IMR-90 (cell line): ENCODE measurements at regions not wholly inside any gene's neighbourhood (a gene's known extent, or its start where the extent isn't known, plus 50 kb on each side); places are given as distances from the start of the nearest gene placed in this dataset.

ENCODE experiments used
- ATAC-seq: fragments of 200-7000 bp; cut with Tn5 transposase; 2 replicates; pipeline ENCODE4 v1.9.1; 2020; ENCODE audit warnings: low read depth, mild to moderate bottlenecking, moderate library complexity
- BruUV-seq: library from RNA; stranded (reverse); fragments of 400-500 nt; replicated peaks from 2 replicates; lab custom pipeline; 2021; lab: Mats Ljungman, UMichigan
- CTCF ChIA-PET: fragments of 300-600 bp; formaldehyde crosslinking; extraction: SDS; loops from one replicate; lab custom pipeline; 2021; ENCODE audit warnings: antibody characterized with exemption; lab: Yijun Ruan, JAX
- POLR2A ChIA-PET: fragments of 300-600 bp; sonication (Branson Sonifier 250); formaldehyde crosslinking; loops from one replicate; lab custom pipeline; 2022; ENCODE audit warnings: antibody characterized with exemption; ENCODE audit not compliant: unreplicated experiment; lab: Charles Lee
- DNase-seq: peaks from one replicate; pipeline ENCODE4 v3.0.0; 2013
- H2AFZ ChIP-seq: replicated peaks from 2 replicates; pipeline ENCODE3; 2013; ENCODE audit warnings: low read length, mild to moderate bottlenecking; ENCODE audit not compliant: poor library complexity
- H2AK5ac ChIP-seq: 2 replicates; pipeline ENCODE4 v1.6.1; 2013; ENCODE audit warnings: low read depth, low read length, inconsistent platforms
- H2AK9ac ChIP-seq: replicated peaks from 2 replicates; pipeline ENCODE3; 2013; ENCODE audit warnings: mild to moderate bottlenecking, low read depth, low read length, moderate library complexity; ENCODE audit not compliant: poor library complexity
- H2BK120ac ChIP-seq: 2 replicates; pipeline ENCODE4 v1.6.1; 2013; ENCODE audit warnings: low read depth, low read length, inconsistent platforms
- H2BK15ac ChIP-seq: 3 replicates; pipeline ENCODE4 v1.6.1; 2013; ENCODE audit warnings: low read depth, low read length, inconsistent platforms
- H2BK20ac ChIP-seq: 2 replicates; pipeline ENCODE4 v1.6.1; 2013; ENCODE audit warnings: low read depth, mild to moderate bottlenecking, inconsistent platforms, low read length, moderate library complexity
- H2BK5ac ChIP-seq: 2 replicates; pipeline ENCODE4 v1.6.1; 2013; ENCODE audit warnings: mild to moderate bottlenecking, low read depth, low read length, inconsistent platforms; ENCODE audit not compliant: poor library complexity, severe bottlenecking
- H3K14ac ChIP-seq: replicated peaks from 2 replicates; pipeline ENCODE4 v1.6.1; 2013; ENCODE audit warnings: low read depth, low read length, inconsistent platforms
- H3K18ac ChIP-seq: 2 replicates; pipeline ENCODE4 v1.6.1; 2013; ENCODE audit warnings: low read depth, low read length, control low read depth
- H3K23ac ChIP-seq: 2 replicates; pipeline ENCODE4 v1.6.1; 2013; ENCODE audit warnings: low read depth, low read length, inconsistent platforms
- H3K27ac ChIP-seq: 2 replicates; pipeline ENCODE4 v1.5.1; 2013; ENCODE audit warnings: mild to moderate bottlenecking, control low read depth, low read length; ENCODE audit not compliant: insufficient read depth
- H3K27me3 ChIP-seq: 2 replicates; pipeline ENCODE4 v1.6.1; 2013; ENCODE audit warnings: low read length; ENCODE audit not compliant: control insufficient read depth, insufficient read depth
- H3K36me3 ChIP-seq: 2 replicates; pipeline ENCODE4 v1.6.1; 2013; ENCODE audit warnings: low read length, mixed read lengths; ENCODE audit not compliant: control insufficient read depth, insufficient read depth
- H3K4ac ChIP-seq: 2 replicates; pipeline ENCODE4 v1.6.1; 2013; ENCODE audit warnings: low read depth, low read length, inconsistent platforms
- H3K4me1 ChIP-seq: 2 replicates; pipeline ENCODE4 v1.6.1; 2013; ENCODE audit warnings: low read length, mixed read lengths; ENCODE audit not compliant: control insufficient read depth, insufficient read depth
- H3K4me2 ChIP-seq: 2 replicates; pipeline ENCODE4 v1.6.1; 2013; ENCODE audit warnings: low read depth, mild to moderate bottlenecking, control low read depth, low read length, moderate library complexity
- H3K4me3 ChIP-seq: 2 replicates; pipeline ENCODE4 v1.5.1; 2013; ENCODE audit warnings: low read depth, mild to moderate bottlenecking, control low read depth, low read length, moderate library complexity; ENCODE audit not compliant: insufficient read depth
- H3K56ac ChIP-seq: 2 replicates; pipeline ENCODE4 v1.6.1; 2013; ENCODE audit warnings: low read length, inconsistent platforms; ENCODE audit not compliant: insufficient read depth; ENCODE audit errors: extremely low read depth
- H3K79me1 ChIP-seq, 2 experiments: 2 replicates each; pipeline ENCODE4 v1.6.1; 2013; ENCODE audit warnings: low read length in 2 of 2, inconsistent platforms in 1 of 2, low read depth in 1 of 2
- H3K9ac ChIP-seq: 2 replicates; pipeline ENCODE4 v1.6.1; 2013; ENCODE audit warnings: low read depth, low read length, control low read depth
- H3K9me1 ChIP-seq: 2 replicates; pipeline ENCODE4 v1.6.1; 2013; ENCODE audit warnings: low read length, inconsistent platforms; ENCODE audit not compliant: insufficient read depth
- H3K9me3 ChIP-seq: 2 replicates; pipeline ENCODE4 v1.6.1; 2013; ENCODE audit warnings: low read length; ENCODE audit not compliant: control insufficient read depth, insufficient read depth
- H4K20me1 ChIP-seq: 2 replicates; pipeline ENCODE4 v1.6.1; 2013; ENCODE audit warnings: low read length, inconsistent platforms; ENCODE audit not compliant: insufficient read depth
- H4K5ac ChIP-seq: 2 replicates; pipeline ENCODE4 v1.6.1; 2013; ENCODE audit warnings: mild to moderate bottlenecking, low read depth, low read length, control low read depth
- H4K8ac ChIP-seq, 2 experiments: 2 replicates each; pipeline ENCODE4 v1.6.1; 2013; ENCODE audit warnings: low read depth in 2 of 2, low read length in 2 of 2, control low read depth in 1 of 2, inconsistent platforms in 1 of 2
- H4K91ac ChIP-seq: 2 replicates; pipeline ENCODE4 v1.6.1; 2013; ENCODE audit warnings: low read depth, low read length, inconsistent platforms; ENCODE audit not compliant: insufficient read depth
- BHLHE40 ChIP-seq: fragments of 150-350 bp; IDR thresholded peaks from 2 replicates; pipeline ENCODE4 v1.6.1; 2016; ENCODE audit warnings: mild to moderate bottlenecking, low read depth, low read length
- CEBPB ChIP-seq: IDR thresholded peaks from 2 replicates; pipeline ENCODE4 v1.6.1; 2012; ENCODE audit warnings: low read depth, low read length, improper control_type of control experiment
- CHD1 ChIP-seq: IDR thresholded peaks from 2 replicates; pipeline ENCODE4 v1.6.1; 2012; ENCODE audit warnings: low read depth, low read length, improper control_type of control experiment
- CTCF ChIP-seq: conservative IDR thresholded peaks from 2 replicates; pipeline ENCODE4 v1.5.1; 2012; ENCODE audit warnings: mild to moderate bottlenecking, low read depth, low read length, improper control_type of control experiment
- ELK1 ChIP-seq: fragments of 150-350 bp; IDR thresholded peaks from 2 replicates; pipeline ENCODE4 v1.6.1; 2016; ENCODE audit warnings: low read depth, mild to moderate bottlenecking, low read length, moderate library complexity, borderline replicate concordance
- FOS ChIP-seq: fragments of 150-350 bp; IDR thresholded peaks from 2 replicates; pipeline ENCODE4 v1.6.1; 2016; ENCODE audit warnings: low read depth, low read length
- MAZ ChIP-seq: IDR thresholded peaks from 2 replicates; pipeline ENCODE4 v1.6.1; 2012; ENCODE audit warnings: low read depth, mild to moderate bottlenecking, low read length, improper control_type of control experiment, moderate library complexity, borderline replicate concordance
- MXI1 ChIP-seq: IDR thresholded peaks from 2 replicates; pipeline ENCODE4 v1.6.1; 2012; ENCODE audit warnings: low read depth, mild to moderate bottlenecking, low read length, moderate library complexity, borderline replicate concordance
- NFE2L2 ChIP-seq: fragments of 150-350 bp; IDR thresholded peaks from 2 replicates; pipeline ENCODE4 v1.6.1; 2016; ENCODE audit warnings: low read depth, mild to moderate bottlenecking, low read length
- POLR2A ChIP-seq: IDR thresholded peaks from 2 replicates; pipeline ENCODE4 v1.6.1; 2012; ENCODE audit warnings: mild to moderate bottlenecking, low read depth, low read length
- RAD21 ChIP-seq: IDR thresholded peaks from 2 replicates; pipeline ENCODE4 v1.6.1; 2012; ENCODE audit warnings: low read length, improper control_type of control experiment
- RFX5 ChIP-seq: IDR thresholded peaks from 2 replicates; pipeline ENCODE4 v1.8.0; 2012; ENCODE audit warnings: low read depth, mild to moderate bottlenecking, low read length, moderate library complexity
- SMC3 ChIP-seq: fragments of 150-350 bp; IDR thresholded peaks from 2 replicates; pipeline ENCODE4 v1.6.1; 2016; ENCODE audit warnings: low read depth, mild to moderate bottlenecking, antibody characterized with exemption, low read length, moderate library complexity
- USF2 ChIP-seq: fragments of 150-350 bp; IDR thresholded peaks from 2 replicates; pipeline ENCODE4 v1.6.1; 2017; ENCODE audit warnings: mild to moderate bottlenecking, antibody characterized with exemption, low read length, low read depth
- WGBS, 2 experiments: methylation state at CpG; one replicate each; pipeline versions ENCODE4 v1.1.5 to v1.1.7; 2013; ENCODE audit warnings: missing lambda C conversion rate in 2 of 2; ENCODE audit not compliant: insufficient read length in 1 of 2; ENCODE audit errors: extremely low coverage in 2 of 2; 5-methylcytosine and 5-hydroxymethylcytosine counted together
- dilution Hi-C: fragments of 300-500 bp; cut with HindIII; formaldehyde crosslinking; loops from one replicate; pipeline ENCODE4 v1.14.3; 2018; ENCODE audit warnings: low sequenced_read_pairs; ENCODE audit not compliant: unreplicated experiment
- in situ Hi-C: fragments of 300-500 bp; cut with MboI; formaldehyde crosslinking; loops from 3 replicates; pipeline ENCODE4 v1.14.3; 2019; ENCODE audit warnings: low sequenced_read_pairs, inconsistent platforms, mixed read lengths
- intact Hi-C: fragments of 100-400 bp; cut with micrococcal nuclease; formaldehyde crosslinking; loops from 2 replicates; pipeline ENCODE4 v1.10.0; 2022

- Histone ChIP-seq H3K14ac (no peak overlapping the region), H3K56ac (no peak overlapping the region), H2AK9ac (no peak overlapping the region), H3K9ac (no peak overlapping the region), H4K8ac (no peak overlapping the region), H3K27ac (no peak overlapping the region), H2BK5ac (no peak overlapping the region), H3K79me1 (no peaks in the 10 kb centered on the region), H2BK20ac (no peak overlapping the region), H3K4me3 (no peak overlapping the region), H3K4ac (no peak overlapping the region), H3K9me1 (no peaks in the 10 kb centered on the region), H4K91ac (no peak overlapping the region), H2BK120ac (no peak overlapping the region), H3K36me3 (no peaks in the 10 kb centered on the region), H3K23ac (no peak overlapping the region), H4K20me1 (no peaks in the 10 kb centered on the region), H3K4me2 (no peak overlapping the region), H3K18ac (no peak overlapping the region), H3K9me3 (no peaks in the 10 kb centered on the region), H2BK15ac (no peak overlapping the region), H4K5ac (no peak overlapping the region), H2AFZ (no peak overlapping the region), H2AK5ac (no peak overlapping the region), H3K27me3 (no peaks in the 10 kb centered on the region), H3K4me1 (no peaks in the 10 kb centered on the region)
- ATAC-seq (no peak), DNase-seq (no peak)
- TF ChIP-seq RFX5 (no peak), CHD1 (no peak), POLR2A (no peak), CTCF (no peak), CEBPB (no peak), SMC3 (no peak), BHLHE40 (no peak), RAD21 (no peak), FOS (no peak), NFE2L2 (no peak), MAZ (no peak), ELK1 (no peak), MXI1 (no peak), USF2 (no peak)
- CTCF ChIA-PET, result interaction anchor here (0.5 kb wide), 1 partner anchor 152 kb away, joined by 3 read pairs; no protein-coding TSS in a partner anchor
- POLR2A ChIA-PET, result interaction anchor here (0.6 kb wide), 1 partner anchor 95 kb away, joined by 4 read pairs; no protein-coding TSS in a partner anchor
- no CpG with 5 or more reads among the region's 7 CpGs for WGBS, 2 experiments
- dilution Hi-C loops (no loop called here), intact Hi-C loops (no loop called here), in situ Hi-C loops (no loop called here)
- BruUV-seq, result no TSS peak
Measured at GRCh38 chr9:16076511-16076910, 523.7 kb downstream of the CCDC171 start.
